Psoas muscle (tissue), 7 donors: ENCODE measurements at regions not wholly inside any gene's neighbourhood (a gene's known extent, or its start where the extent isn't known, plus 50 kb on each side); places are given as distances from the start of the nearest gene placed in this dataset.

Experiments
- ATAC-seq, 4 donors: fragments of 200-7000 bp; cut with Tn5 transposase; one replicate each; pipeline ENCODE4 v1.9.1; 2020; ENCODE audit warnings: moderate library complexity in 3 of 4, mild to moderate bottlenecking in 2 of 4
- DNase-seq, 2 donors: peaks; one replicate each; pipeline ENCODE4 v3.0.0-alpha.2; 2020
- H3K27ac ChIP-seq: fragments of 200-600 bp; one replicate; pipeline ENCODE4 v1.8.0; 2022
- H3K27me3 ChIP-seq, 3 donors: fragments of 200-600 bp in 1 of 3; one replicate each; pipeline versions ENCODE4 v1.6.1 to v1.8.0; 2013 to 2022; ENCODE audit warnings: low read length in 2 of 3, mild to moderate bottlenecking in 2 of 3, moderate library complexity in 1 of 3; ENCODE audit not compliant: insufficient read depth in 3 of 3
- H3K36me3 ChIP-seq, 2 donors: fragments of 200-600 bp in 1 of 2; one replicate each; pipeline versions ENCODE4 v1.6.1 to v1.8.0; 2013 to 2022; ENCODE audit warnings: low read depth in 1 of 2, mild to moderate bottlenecking in 1 of 2, moderate library complexity in 1 of 2; ENCODE audit not compliant: insufficient read depth in 1 of 2
- H3K4me1 ChIP-seq: fragments of 200-600 bp; one replicate; pipeline ENCODE4 v1.8.0; 2022
- H3K4me3 ChIP-seq: fragments of 200-600 bp; one replicate; pipeline ENCODE4 v1.8.0; 2022; ENCODE audit warnings: mild to moderate bottlenecking
- H3K9me3 ChIP-seq: fragments of 200-600 bp; one replicate; pipeline ENCODE4 v1.8.0; 2022
- WGBS, 3 donors: extraction: QIAGEN DNeasy Blood & Tissue Kit; methylation state at CpG; one replicate each; pipeline versions ENCODE4 v1.1.6 to v1.1.7; 2013; 5-methylcytosine and 5-hydroxymethylcytosine counted together
- intact Hi-C, 2 donors: fragments of 100-400 bp; cut with DNase I; formaldehyde crosslinking; loops; one replicate each; pipeline versions ENCODE4 v1.11.0 to v1.14.2; 2022
- TF ChIP-seq, protein P1 (sequence below): fragments of 200-600 bp; IDR thresholded peaks from one replicate; pipeline ENCODE4 v1.8.0; 2022; ENCODE audit warnings: antibody characterized with exemption
- donor health status: healthy with polysubstance abuse.
- donor health status: DM: no; HTN: no; CAD: no; lungs with moderate emphysema.
- donor health status: Bipolar disorder and iron deficiency.
- donor health status: healthy.
- donor health status: DM: yes; HTN: yes; CAD: no.
- donor health status: DM: no; HTN: no; CAD: no.
- donor health status: DM: yes; HTN: yes; CAD: no.

- intact Hi-C loops: loop anchor here in 1 of 2 donors (10.0 kb wide), 1 partner anchor 1268 kb away; the partner anchor contains the start of genes HOXA3 and HOXA7
- H3K9me3 ChIP-seq: no peaks in the 10 kb centered on the region
- DNase-seq (no peak), ATAC-seq (peak in 3 of 4 donors; percentile 23 to 33 (median 31))
- peak overlapping the region; percentile 64 for H3K27ac ChIP-seq
- H3K4me3 ChIP-seq: no peak overlapping the region
- WGBS, 3 donors: 41 to 71% (median 66%) methylated on average over 3 of the region's 3 CpGs
- H3K36me3 ChIP-seq: no peaks in the 10 kb centered on the region
- H3K27me3 ChIP-seq: no peaks in the 10 kb centered on the region
- TF ChIP-seq, protein P1, sequence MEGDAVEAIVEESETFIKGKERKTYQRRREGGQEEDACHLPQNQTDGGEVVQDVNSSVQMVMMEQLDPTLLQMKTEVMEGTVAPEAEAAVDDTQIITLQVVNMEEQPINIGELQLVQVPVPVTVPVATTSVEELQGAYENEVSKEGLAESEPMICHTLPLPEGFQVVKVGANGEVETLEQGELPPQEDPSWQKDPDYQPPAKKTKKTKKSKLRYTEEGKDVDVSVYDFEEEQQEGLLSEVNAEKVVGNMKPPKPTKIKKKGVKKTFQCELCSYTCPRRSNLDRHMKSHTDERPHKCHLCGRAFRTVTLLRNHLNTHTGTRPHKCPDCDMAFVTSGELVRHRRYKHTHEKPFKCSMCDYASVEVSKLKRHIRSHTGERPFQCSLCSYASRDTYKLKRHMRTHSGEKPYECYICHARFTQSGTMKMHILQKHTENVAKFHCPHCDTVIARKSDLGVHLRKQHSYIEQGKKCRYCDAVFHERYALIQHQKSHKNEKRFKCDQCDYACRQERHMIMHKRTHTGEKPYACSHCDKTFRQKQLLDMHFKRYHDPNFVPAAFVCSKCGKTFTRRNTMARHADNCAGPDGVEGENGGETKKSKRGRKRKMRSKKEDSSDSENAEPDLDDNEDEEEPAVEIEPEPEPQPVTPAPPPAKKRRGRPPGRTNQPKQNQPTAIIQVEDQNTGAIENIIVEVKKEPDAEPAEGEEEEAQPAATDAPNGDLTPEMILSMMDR: no peak
- peaks cover 24% of the 10 kb centered on the region for H3K4me1 ChIP-seq
Measured at GRCh38 chr7:25887266-25887665, 264.7 kb upstream of the NFE2L3 start.

- Histone ChIP-seq H3K4me1 (peaks cover 24% of the 10 kb centered on the region), H3K27me3 (no peaks in the 10 kb centered on the region), H3K4me3 (no peak overlapping the region), H3K9me3 (no peaks in the 10 kb centered on the region), H3K36me3 (no peaks in the 10 kb centered on the region), H3K27ac (no peak overlapping the region)
- DNase-seq (no peak), ATAC-seq (no peak)
- TF ChIP-seq, protein P1: no peak
- 96 to 100% (median 99%) methylated on average over 2 of the region's 2 CpGs for WGBS, 3 donors
- intact Hi-C loops: loop anchor here in 1 of 2 donors (10.0 kb wide), 1 partner anchor 1267 kb away; the partner anchor contains the start of genes HOXA3 and HOXA7
Measured at GRCh38 chr7:25887795-25888559, 264.0 kb upstream of the NFE2L3 start.

DNA sequence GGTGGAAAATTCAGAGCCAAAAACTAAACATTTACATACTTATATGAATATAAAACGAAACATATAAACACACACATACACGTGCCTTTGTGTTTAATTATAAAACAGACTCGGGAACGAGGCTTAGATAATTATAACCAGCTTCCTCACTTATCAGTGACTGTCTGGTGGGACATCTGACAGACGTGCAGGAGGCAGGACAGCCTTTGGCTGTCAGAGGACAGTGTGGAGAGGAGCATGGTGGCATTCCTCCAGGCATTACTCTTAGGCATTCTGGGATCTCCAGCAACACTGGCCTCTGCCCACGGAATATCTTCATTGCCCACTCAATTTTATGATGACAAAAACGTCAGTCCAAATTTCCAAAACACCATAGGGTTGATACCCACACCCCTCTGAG is 262.2 kb upstream of the NFE2L3 start:
- no peak for DNase-seq
- TF ChIP-seq, protein P1: no peak
- Histone ChIP-seq H3K9me3 (no peaks in the 10 kb centered on the region), H3K4me3 (no peak overlapping the region), H3K27ac (no peak overlapping the region), H3K36me3 (no peaks in the 10 kb centered on the region), H3K4me1 (peaks cover 29% of the 10 kb centered on the region), H3K27me3 (no peaks in the 10 kb centered on the region)
- WGBS, 3 donors: 39 to 58% (median 43%) methylated on average over 7 of the region's 7 CpGs
- intact Hi-C loops: loop anchor here (5.0 to 10.0 kb wide), 7 partner anchors 63 to 1265 kb away; partner anchors contain the start of genes CBX3 (in 1 of the 2), HNRNPA2B1 (in 1 of the 2), HOXA3 (in 1 of the 2) and HOXA7 (in 1 of the 2)
- no peak for ATAC-seq

DNA sequence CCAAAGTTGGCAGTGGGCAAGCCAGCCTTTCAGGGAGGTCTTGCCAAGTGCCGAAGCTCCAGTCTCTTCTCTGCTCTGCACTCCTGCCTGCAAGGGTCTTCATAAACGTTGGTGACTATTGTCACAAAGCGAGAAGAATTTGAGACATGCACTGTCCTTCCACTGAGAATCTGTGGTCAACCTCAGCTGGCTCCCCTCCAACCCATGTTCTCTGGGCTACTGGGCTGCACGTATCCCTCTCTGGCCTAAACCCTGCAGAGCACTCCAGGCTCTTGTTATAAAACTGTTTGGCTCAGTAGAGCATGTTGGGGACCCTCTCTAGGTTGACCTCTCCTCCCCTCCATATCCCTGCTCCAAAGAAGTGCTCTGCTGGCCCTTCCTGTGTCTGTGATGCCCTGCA is 260.4 kb upstream of the NFE2L3 start:
- Histone ChIP-seq H3K4me3 (no peak overlapping the region), H3K36me3 (no peaks in the 10 kb centered on the region), H3K9me3 (no peaks in the 10 kb centered on the region), H3K27ac (no peak overlapping the region), H3K27me3 (no peaks in the 10 kb centered on the region), H3K4me1 (peaks cover 29% of the 10 kb centered on the region)
- no peak for ATAC-seq
- intact Hi-C loops: loop anchor here (5.0 to 10.0 kb wide), 6 partner anchors 61 to 776 kb away; partner anchors contain the start of genes CBX3 (in 1 of the 2) and HNRNPA2B1 (in 1 of the 2)
- DNase-seq: no peak
- 66 to 73% (median 69%) methylated on average over 4 of the region's 4 CpGs for WGBS, 3 donors
- TF ChIP-seq, protein P1: no peak
